ENCODE measurements at regions not wholly inside any gene's neighbourhood (a gene's known extent, or its start where the extent isn't known, plus 50 kb on each side); places are given as distances from the start of the nearest gene placed in this dataset.

- Histone ChIP-seq H3K4me3 (ENCODE audit: low read length in 2 of 2) (no peak overlapping the region), H3K27me3 (ENCODE audit: insufficient read depth, low read length) (no peaks in the 10 kb centered on the region), H3K27ac (ENCODE audit: low read depth, low read length) (no peak overlapping the region), H3K9me3 (ENCODE audit: control insufficient read depth in 1 of 2, low read length in 2 of 2) (no peaks in the 10 kb centered on the region), H3K36me3 (ENCODE audit: insufficient read depth, low read length) (no peaks in the 10 kb centered on the region), H3K4me1 (ENCODE audit: insufficient read depth, low read length) (no peaks in the 10 kb centered on the region)
- ChIA-PET POLR2A (ENCODE audit: partially characterized antibody) (no interaction called here), CTCF (ENCODE audit: partially characterized antibody) (no interaction called here)
- H3K4me1 Mint-ChIP-seq: no peaks in the 10 kb centered on the region
- intact Hi-C loops (cut with micrococcal nuclease): no loop called here
- no peak overlapping the region for H3K27ac Mint-ChIP-seq
- H3K27me3 Mint-ChIP-seq: no peaks in the 10 kb centered on the region
- DNase-seq: no peak
- H3K9me3 Mint-ChIP-seq: peaks cover 3 to 10% (median 4%) of the 10 kb centered on the region in 8 donors
- H3K4me3 Mint-ChIP-seq: no peak overlapping the region
- H3K36me3 Mint-ChIP-seq: no peaks in the 10 kb centered on the region
Measured at GRCh38 chr5:166004006-166004405, 2287.4 kb upstream of the WWC1 start.

GRCh38 chr5:166013415-166013814, 2278.0 kb upstream of the WWC1 start:
- DNase-seq: no peak
- H3K27ac ChIP-seq (ENCODE audit: low read depth, low read length): no peak overlapping the region
- H3K4me3 Mint-ChIP-seq: no peak overlapping the region
- peaks cover 0 to 20% (median 6%) of the 10 kb centered on the region in 8 donors for H3K9me3 Mint-ChIP-seq
- no peaks in the 10 kb centered on the region for H3K4me1 Mint-ChIP-seq
- intact Hi-C loops (cut with micrococcal nuclease): no loop called here
- CTCF ChIA-PET (ENCODE audit: partially characterized antibody): no interaction called here
- no peak overlapping the region for H3K27ac Mint-ChIP-seq
- no peaks in the 10 kb centered on the region for H3K36me3 ChIP-seq (ENCODE audit: insufficient read depth, low read length)
- POLR2A ChIA-PET (ENCODE audit: partially characterized antibody): no interaction called here
- H3K36me3 Mint-ChIP-seq: no peaks in the 10 kb centered on the region
- no peaks in the 10 kb centered on the region for H3K9me3 ChIP-seq (ENCODE audit: control insufficient read depth in 1 of 2, low read length in 2 of 2)
- H3K4me1 ChIP-seq (ENCODE audit: insufficient read depth, low read length): no peaks in the 10 kb centered on the region
- H3K27me3 ChIP-seq (ENCODE audit: insufficient read depth, low read length): no peaks in the 10 kb centered on the region
- H3K27me3 Mint-ChIP-seq: no peaks in the 10 kb centered on the region
- no peak overlapping the region for H3K4me3 ChIP-seq (ENCODE audit: low read length in 2 of 2)

- Histone ChIP-seq H3K36me3 (ENCODE audit: insufficient read depth, low read length) (no peaks in the 10 kb centered on the region), H3K9me3 (ENCODE audit: control insufficient read depth in 1 of 2, low read length in 2 of 2) (no peaks in the 10 kb centered on the region), H3K4me1 (ENCODE audit: insufficient read depth, low read length) (no peaks in the 10 kb centered on the region), H3K27ac (ENCODE audit: low read depth, low read length) (no peak overlapping the region), H3K4me3 (ENCODE audit: low read length in 2 of 2) (no peak overlapping the region), H3K27me3 (ENCODE audit: insufficient read depth, low read length) (no peaks in the 10 kb centered on the region)
- H3K27me3 Mint-ChIP-seq: no peaks in the 10 kb centered on the region
- no peak overlapping the region for H3K4me3 Mint-ChIP-seq
- peaks cover 0 to 20% (median 8%) of the 10 kb centered on the region in 8 donors for H3K9me3 Mint-ChIP-seq
- H3K4me1 Mint-ChIP-seq: no peaks in the 10 kb centered on the region
- no peak for DNase-seq
- intact Hi-C loops (cut with micrococcal nuclease): no loop called here
- no peak overlapping the region for H3K27ac Mint-ChIP-seq
- POLR2A ChIA-PET (ENCODE audit: partially characterized antibody): no interaction called here
- CTCF ChIA-PET (ENCODE audit: partially characterized antibody): no interaction called here
- no peaks in the 10 kb centered on the region for H3K36me3 Mint-ChIP-seq
Measured at GRCh38 chr5:166014256-166014655, 2277.2 kb upstream of the WWC1 start.

- Histone ChIP-seq H3K4me3 (ENCODE audit: low read length in 2 of 2) (no peak overlapping the region), H3K27me3 (ENCODE audit: insufficient read depth, low read length) (no peaks in the 10 kb centered on the region), H3K4me1 (ENCODE audit: insufficient read depth, low read length) (no peaks in the 10 kb centered on the region), H3K36me3 (ENCODE audit: insufficient read depth, low read length) (no peaks in the 10 kb centered on the region), H3K9me3 (ENCODE audit: control insufficient read depth in 1 of 2, low read length in 2 of 2) (no peaks in the 10 kb centered on the region), H3K27ac (ENCODE audit: low read depth, low read length) (no peak overlapping the region)
- Mint-ChIP-seq H3K27me3 (no peaks in the 10 kb centered on the region), H3K27ac (no peak overlapping the region), H3K9me3 (peaks cover 0 to 16% (median 8%) of the 10 kb centered on the region in 8 donors), H3K4me1 (no peaks in the 10 kb centered on the region), H3K4me3 (no peak overlapping the region), H3K36me3 (no peaks in the 10 kb centered on the region)
- intact Hi-C loops (cut with micrococcal nuclease): no loop called here
- ChIA-PET CTCF (ENCODE audit: partially characterized antibody) (no interaction called here), POLR2A (ENCODE audit: partially characterized antibody) (no interaction called here)
- DNase-seq: no peak
Measured at GRCh38 chr5:166018716-166019115, 2272.7 kb upstream of the WWC1 start.

GRCh38 chr5:166022065-166022464, 2269.4 kb upstream of the WWC1 start:
- H3K4me1 Mint-ChIP-seq: no peaks in the 10 kb centered on the region
- no peaks in the 10 kb centered on the region for H3K27me3 Mint-ChIP-seq
- H3K9me3 ChIP-seq (ENCODE audit: control insufficient read depth in 1 of 2, low read length in 2 of 2): peaks cover 0 to 4% of the 10 kb centered on the region in 2 donors
- CTCF ChIA-PET (ENCODE audit: partially characterized antibody): no interaction called here
- POLR2A ChIA-PET (ENCODE audit: partially characterized antibody): no interaction called here
- H3K4me3 Mint-ChIP-seq: no peak overlapping the region
- intact Hi-C loops (cut with micrococcal nuclease): no loop called here
- no peaks in the 10 kb centered on the region for H3K27me3 ChIP-seq (ENCODE audit: insufficient read depth, low read length)
- peaks cover 0 to 16% (median 6%) of the 10 kb centered on the region in 8 donors for H3K9me3 Mint-ChIP-seq
- no peak overlapping the region for H3K27ac ChIP-seq (ENCODE audit: low read depth, low read length)
- H3K36me3 ChIP-seq (ENCODE audit: insufficient read depth, low read length): no peaks in the 10 kb centered on the region
- no peak overlapping the region for H3K27ac Mint-ChIP-seq
- H3K36me3 Mint-ChIP-seq: no peaks in the 10 kb centered on the region
- no peak overlapping the region for H3K4me3 ChIP-seq (ENCODE audit: low read length in 2 of 2)
- no peaks in the 10 kb centered on the region for H3K4me1 ChIP-seq (ENCODE audit: insufficient read depth, low read length)
- no peak for DNase-seq

GRCh38 chr5:166024970-166025369, 2266.5 kb upstream of the WWC1 start:
- Histone ChIP-seq H3K36me3 (ENCODE audit: insufficient read depth, low read length) (no peaks in the 10 kb centered on the region), H3K27me3 (ENCODE audit: insufficient read depth, low read length) (no peaks in the 10 kb centered on the region), H3K4me1 (ENCODE audit: insufficient read depth, low read length) (no peaks in the 10 kb centered on the region), H3K9me3 (ENCODE audit: control insufficient read depth in 1 of 2, low read length in 2 of 2) (peaks cover 0 to 4% of the 10 kb centered on the region in 2 donors), H3K4me3 (ENCODE audit: low read length in 2 of 2) (no peak overlapping the region), H3K27ac (ENCODE audit: low read depth, low read length) (no peak overlapping the region)
- Mint-ChIP-seq H3K27ac (no peak overlapping the region), H3K36me3 (no peaks in the 10 kb centered on the region), H3K4me1 (no peaks in the 10 kb centered on the region), H3K9me3 (peaks cover 0 to 21% (median 10%) of the 10 kb centered on the region in 8 donors), H3K27me3 (no peaks in the 10 kb centered on the region), H3K4me3 (no peak overlapping the region)
- ChIA-PET CTCF (ENCODE audit: partially characterized antibody) (no interaction called here), POLR2A (ENCODE audit: partially characterized antibody) (no interaction called here)
- intact Hi-C loops (cut with micrococcal nuclease): no loop called here
- DNase-seq: no peak

- no peaks in the 10 kb centered on the region for H3K4me1 ChIP-seq (ENCODE audit: insufficient read depth, low read length)
Measured at GRCh38 chr5:166027582-166027981, 2263.9 kb upstream of the WWC1 start.

GRCh38 chr5:166031926-166032325, 2259.5 kb upstream of the WWC1 start:
- H3K36me3 Mint-ChIP-seq: no peaks in the 10 kb centered on the region
- Histone ChIP-seq H3K4me3 (ENCODE audit: low read length in 2 of 2) (no peak overlapping the region), H3K4me1 (ENCODE audit: insufficient read depth, low read length) (no peaks in the 10 kb centered on the region), H3K36me3 (ENCODE audit: insufficient read depth, low read length) (no peaks in the 10 kb centered on the region), H3K27me3 (ENCODE audit: insufficient read depth, low read length) (no peaks in the 10 kb centered on the region), H3K27ac (ENCODE audit: low read depth, low read length) (no peak overlapping the region), H3K9me3 (ENCODE audit: control insufficient read depth in 1 of 2, low read length in 2 of 2) (no peaks in the 10 kb centered on the region)
- ChIA-PET CTCF (ENCODE audit: partially characterized antibody) (no interaction called here), POLR2A (ENCODE audit: partially characterized antibody) (no interaction called here)
- no peak overlapping the region for H3K27ac Mint-ChIP-seq
- peaks cover 0 to 10% (median 7%) of the 10 kb centered on the region in 8 donors for H3K9me3 Mint-ChIP-seq
- DNase-seq: no peak
- no peak overlapping the region for H3K4me3 Mint-ChIP-seq
- intact Hi-C loops (cut with micrococcal nuclease): no loop called here
- H3K4me1 Mint-ChIP-seq: no peaks in the 10 kb centered on the region
- no peaks in the 10 kb centered on the region for H3K27me3 Mint-ChIP-seq

More at GRCh38 chr5:166027582-166027981, 2263.9 kb upstream of the WWC1 start:
- H3K27ac ChIP-seq (ENCODE audit: low read depth, low read length): no peak overlapping the region
- Mint-ChIP-seq H3K9me3 (peaks cover 2 to 23% (median 9%) of the 10 kb centered on the region in 8 donors), H3K27me3 (no peaks in the 10 kb centered on the region), H3K27ac (no peak overlapping the region), H3K4me3 (no peak overlapping the region), H3K4me1 (no peaks in the 10 kb centered on the region), H3K36me3 (no peaks in the 10 kb centered on the region)
- POLR2A ChIA-PET (ENCODE audit: partially characterized antibody): no interaction called here
- H3K27me3 ChIP-seq (ENCODE audit: insufficient read depth, low read length): no peaks in the 10 kb centered on the region
- DNase-seq: no peak
- H3K4me3 ChIP-seq (ENCODE audit: low read length in 2 of 2): no peak overlapping the region
- intact Hi-C loops (cut with micrococcal nuclease): no loop called here
- no peaks in the 10 kb centered on the region for H3K36me3 ChIP-seq (ENCODE audit: insufficient read depth, low read length)
- peaks cover 0 to 4% of the 10 kb centered on the region in 2 donors for H3K9me3 ChIP-seq (ENCODE audit: control insufficient read depth in 1 of 2, low read length in 2 of 2)
- CTCF ChIA-PET (ENCODE audit: partially characterized antibody): no interaction called here

All from CD4-positive, alpha-beta memory T cell (primary cell).